RWPE2 (cell line): ENCODE measurements at regions not wholly inside any gene's neighbourhood (a gene's known extent, or its start where the extent isn't known, plus 50 kb on each side); places are given as distances from the start of the nearest gene placed in this dataset.
"Not testable (repeated sequence)": the region's sequence is repeated elsewhere in the genome, so short reads cannot be mapped to it uniquely, and the experiment has no call there.

Experiments
- ATAC-seq: fragments of 200-7000 bp; cut with Tn5 transposase; 3 replicates; pipeline ENCODE4 v1.9.1; 2021; ENCODE audit warnings: low read depth
- DNase-seq: peaks from one replicate; pipeline ENCODE4 v3.0.0-alpha.2; 2020; ENCODE audit warnings: low spot score
- H3K27ac ChIP-seq: fragments of 450-650 bp; 2 replicates; pipeline ENCODE4 v1.5.1; 2017; ENCODE audit warnings: mild to moderate bottlenecking; ENCODE audit not compliant: poor library complexity, severe bottlenecking
- H3K27me3 ChIP-seq: fragments of 250-450 bp; sonication (Bioruptor Pico); 2 replicates; pipeline ENCODE4 v1.5.1; 2021; ENCODE audit warnings: mild to moderate bottlenecking, moderate library complexity; ENCODE audit not compliant: insufficient read depth, poor library complexity, severe bottlenecking
- H3K36me3 ChIP-seq: fragments of 250-450 bp; sonication (Bioruptor Pico); 2 replicates; pipeline ENCODE4 v1.5.1; 2020; ENCODE audit warnings: low read depth, mild to moderate bottlenecking, moderate library complexity
- H3K4me1 ChIP-seq: fragments of 250-450 bp; sonication (Bioruptor Pico); 2 replicates; pipeline ENCODE4 v1.5.1; 2021; ENCODE audit warnings: mild to moderate bottlenecking, moderate library complexity; ENCODE audit not compliant: insufficient read depth, poor library complexity, severe bottlenecking
- H3K4me3 ChIP-seq: fragments of 250-450 bp; sonication (Bioruptor Pico); 2 replicates; pipeline ENCODE4 v1.5.1; 2021; ENCODE audit warnings: mild to moderate bottlenecking, moderate library complexity; ENCODE audit not compliant: severe bottlenecking
- H3K9me3 ChIP-seq: fragments of 250-450 bp; sonication (Bioruptor Pico); 2 replicates; pipeline ENCODE4 v1.5.1; 2021; ENCODE audit warnings: mild to moderate bottlenecking, moderate library complexity; ENCODE audit not compliant: severe bottlenecking
- CTCF ChIP-seq: fragments of 450-650 bp; IDR thresholded peaks from one replicate; pipeline ENCODE4 v1.5.1; 2017; ENCODE audit warnings: mild to moderate bottlenecking, moderate library complexity; ENCODE audit not compliant: poor library complexity, severe bottlenecking

GRCh38 chr14:38948576-38948975, 154.5 kb downstream of the SEC23A start:
- TF ChIP-seq CTCF: no peak
- DNase-seq (no peak), ATAC-seq (no peak)
- no peak overlapping the region for H3K4me3 ChIP-seq
- H3K27me3 ChIP-seq: no peaks in the 10 kb centered on the region
- H3K4me1 ChIP-seq: no peaks in the 10 kb centered on the region
- no peaks in the 10 kb centered on the region for H3K9me3 ChIP-seq
- H3K36me3 ChIP-seq: no peaks in the 10 kb centered on the region
- H3K27ac ChIP-seq: no peak overlapping the region

- DNase-seq: no peak
- Histone ChIP-seq H3K9me3 (no peaks in the 10 kb centered on the region), H3K36me3 (no peaks in the 10 kb centered on the region), H3K27me3 (no peaks in the 10 kb centered on the region), H3K4me3 (no peak overlapping the region), H3K27ac (no peak overlapping the region), H3K4me1 (no peaks in the 10 kb centered on the region)
- no peak for TF ChIP-seq CTCF
- peak; percentile 79 for ATAC-seq
These were observed 154.9 kb downstream of the SEC23A start for GRCh38 chr14:38948171-38948570.

DNA sequence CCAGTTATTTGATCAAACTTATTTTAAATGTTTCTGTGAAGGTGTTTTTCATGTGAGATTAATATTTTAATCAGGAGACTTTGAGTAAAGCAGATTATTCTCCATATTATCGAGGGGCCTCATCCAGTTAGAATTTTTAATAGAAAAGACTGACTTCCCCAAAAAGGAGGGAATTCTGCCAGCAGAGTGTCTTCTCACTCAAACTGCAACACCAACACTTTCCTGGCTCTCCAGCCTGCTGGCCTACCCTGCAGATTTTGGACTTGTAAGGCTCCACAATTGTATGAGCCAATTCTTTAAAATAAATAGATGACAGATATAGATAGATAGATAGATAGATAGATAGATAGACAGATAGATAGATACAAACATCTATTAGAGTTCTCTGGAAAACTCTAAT, 155.7 kb downstream of the SEC23A start:
- no peak for TF ChIP-seq CTCF
- Histone ChIP-seq H3K4me3 (no peak overlapping the region), H3K36me3 (no peaks in the 10 kb centered on the region), H3K9me3 (no peaks in the 10 kb centered on the region), H3K27me3 (no peaks in the 10 kb centered on the region), H3K27ac (no peak overlapping the region), H3K4me1 (no peaks in the 10 kb centered on the region)
- no peak for ATAC-seq
- DNase-seq: no peak

DNA sequence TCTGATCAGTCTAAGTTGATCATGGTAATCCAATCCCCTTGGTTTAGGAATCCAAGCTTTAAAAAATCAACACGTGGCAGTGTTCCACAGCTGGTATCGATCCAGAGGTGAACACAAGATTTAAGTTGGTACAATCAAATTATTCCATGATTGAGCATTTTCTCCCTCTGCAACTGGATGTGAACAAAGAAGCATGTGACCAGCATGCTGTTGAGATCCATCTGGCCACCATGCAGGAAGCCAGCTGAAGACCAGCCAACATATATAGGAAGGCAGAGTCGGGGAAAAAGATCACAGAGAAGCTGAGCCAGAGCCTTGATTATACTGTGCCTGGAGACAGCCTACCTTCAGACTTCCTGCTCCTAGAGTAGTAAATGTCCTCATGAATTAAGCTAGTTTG, 158.3 kb downstream of the SEC23A start:
- no peak for TF ChIP-seq CTCF
- Histone ChIP-seq H3K9me3 (no peaks in the 10 kb centered on the region), H3K27me3 (no peaks in the 10 kb centered on the region), H3K4me1 (no peaks in the 10 kb centered on the region), H3K36me3 (no peaks in the 10 kb centered on the region), H3K4me3 (no peak overlapping the region), H3K27ac (no peak overlapping the region)
- no peak for ATAC-seq
- no peak for DNase-seq

GRCh38 chr14:38941488-38941887, 161.5 kb downstream of the SEC23A start:
- DNase-seq (no peak), ATAC-seq (no peak)
- H3K9me3 ChIP-seq: no peaks in the 10 kb centered on the region
- H3K36me3 ChIP-seq: no peaks in the 10 kb centered on the region
- TF ChIP-seq CTCF: no peak
- no peak overlapping the region for H3K4me3 ChIP-seq
- H3K27ac ChIP-seq: no peak overlapping the region
- H3K4me1 ChIP-seq: no peaks in the 10 kb centered on the region
- H3K27me3 ChIP-seq: no peaks in the 10 kb centered on the region

DNA sequence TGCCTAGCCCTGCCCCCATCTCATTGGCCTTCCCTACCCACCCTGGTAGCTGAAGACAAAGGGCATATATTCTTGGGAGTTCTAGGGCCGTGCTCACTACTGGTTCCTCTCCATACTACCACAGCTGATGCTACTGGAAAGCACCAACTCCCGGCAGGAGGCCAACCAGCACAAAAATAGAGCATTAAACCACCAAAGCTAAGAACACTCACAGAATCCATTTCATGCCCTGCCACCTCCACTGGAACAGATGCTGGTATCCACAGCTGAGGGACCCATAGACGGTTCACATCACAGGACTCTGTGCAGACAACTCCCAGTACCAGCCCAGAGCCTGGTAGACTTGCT, 170.4 kb downstream of the SEC23A start:
- ATAC-seq, H3K4me1 ChIP-seq, H3K9me3 ChIP-seq, H3K27ac ChIP-seq, H3K27me3 ChIP-seq, H3K4me3 ChIP-seq, H3K36me3 ChIP-seq, DNase-seq: not testable (repeated sequence)
